CD4-positive, alpha-beta T cell treated with Interleukin-15 for 4 hours (primary cell): ENCODE measurements at regions not wholly inside any gene's neighbourhood (a gene's known extent, or its start where the extent isn't known, plus 50 kb on each side); places are given as distances from the start of the nearest gene placed in this dataset.
"Not testable (repeated sequence)": the region's sequence is repeated elsewhere in the genome, so short reads cannot be mapped to it uniquely, and the experiment has no call there.

Experiments
- DNase-seq: peaks from one replicate; pipeline ENCODE4 v3.0.0-alpha.2; 2020; ENCODE audit warnings: low spot score

- no peak for DNase-seq
Measured at GRCh38 chr2:139544186-139544851, 764.1 kb upstream of the NXPH2 start.

DNA sequence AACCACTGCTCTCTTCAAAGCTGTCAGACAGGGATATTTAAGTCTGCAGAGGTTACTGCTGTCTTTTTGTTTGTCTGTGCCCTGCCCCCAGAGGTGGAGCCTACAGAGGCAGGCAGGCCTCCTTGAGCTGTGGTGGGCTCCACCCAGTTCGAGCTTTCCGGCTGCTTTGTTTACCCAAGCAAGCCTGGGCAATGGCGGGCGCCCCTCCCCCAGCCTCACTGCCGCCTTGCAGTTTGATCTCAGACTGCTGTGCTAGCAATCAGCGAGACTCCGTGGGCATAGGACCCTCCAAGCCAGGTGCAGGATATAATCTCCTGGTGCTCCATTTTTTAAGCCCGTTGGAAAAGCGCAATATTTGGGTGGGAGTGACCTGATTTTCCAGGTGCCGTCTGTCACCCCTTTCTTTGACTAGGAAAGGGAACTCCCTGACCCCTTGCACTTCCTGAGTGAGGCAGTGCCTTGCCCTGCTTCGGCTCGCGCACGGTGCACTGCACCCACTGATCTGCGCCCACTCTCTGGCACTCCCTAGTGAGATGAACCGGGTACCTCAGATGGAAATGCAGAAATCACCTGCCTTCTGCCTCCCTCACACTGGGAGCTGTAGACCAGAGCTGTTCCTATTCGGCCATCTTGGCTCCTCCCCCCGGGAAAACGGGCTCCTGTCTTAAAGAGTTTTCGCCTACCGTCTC is 758.3 kb upstream of the NXPH2 start:
- DNase-seq: not testable (repeated sequence)

DNA sequence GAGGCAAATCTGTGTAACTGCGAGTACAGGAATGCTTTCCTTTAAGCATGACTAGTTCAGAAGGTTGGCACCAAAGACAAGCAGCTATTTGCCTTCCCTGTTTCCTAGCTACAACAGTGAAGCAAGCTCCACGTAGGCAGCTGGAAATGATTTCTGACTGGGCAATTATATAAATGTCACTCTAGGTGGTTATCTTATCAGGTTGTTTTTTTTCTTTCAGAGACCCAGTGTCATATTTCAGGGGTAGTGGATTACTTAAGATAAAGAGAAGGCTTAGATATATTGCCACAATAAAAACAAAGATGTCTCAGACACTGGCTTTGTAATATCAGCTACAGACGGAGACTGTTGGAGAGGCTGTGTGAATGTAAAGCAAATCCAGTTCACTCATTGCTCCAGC is 748.9 kb upstream of the NXPH2 start:
- no peak for DNase-seq

DNA sequence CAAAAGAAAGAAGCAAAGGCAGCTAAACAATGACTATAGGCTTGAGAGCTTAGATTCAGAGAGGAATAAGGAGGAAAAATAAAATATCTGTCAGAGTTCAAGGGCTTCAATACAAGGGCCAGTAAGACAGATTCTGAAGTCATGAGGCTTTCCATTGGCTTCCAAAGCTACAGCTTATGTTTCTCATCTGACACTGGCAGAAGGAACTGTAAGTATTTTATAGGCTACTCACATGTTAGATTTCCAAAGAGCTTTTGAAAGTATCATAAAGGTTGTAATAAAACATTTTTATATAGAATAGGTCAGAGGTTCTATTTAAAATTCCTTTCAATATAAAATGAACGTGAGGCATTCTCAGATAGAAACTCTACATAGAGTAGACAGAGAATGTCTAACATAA is 746.6 kb upstream of the NXPH2 start:
- DNase-seq: no peak

GRCh38 chr2:139518321-139518720 is 738.1 kb upstream of the NXPH2 start:
- no peak for DNase-seq

- DNase-seq: no peak
Measured at GRCh38 chr2:139514951-139515350, 734.8 kb upstream of the NXPH2 start.

- DNase-seq: no peak
Measured at GRCh38 chr2:139495851-139496250, 715.7 kb upstream of the NXPH2 start.

DNA sequence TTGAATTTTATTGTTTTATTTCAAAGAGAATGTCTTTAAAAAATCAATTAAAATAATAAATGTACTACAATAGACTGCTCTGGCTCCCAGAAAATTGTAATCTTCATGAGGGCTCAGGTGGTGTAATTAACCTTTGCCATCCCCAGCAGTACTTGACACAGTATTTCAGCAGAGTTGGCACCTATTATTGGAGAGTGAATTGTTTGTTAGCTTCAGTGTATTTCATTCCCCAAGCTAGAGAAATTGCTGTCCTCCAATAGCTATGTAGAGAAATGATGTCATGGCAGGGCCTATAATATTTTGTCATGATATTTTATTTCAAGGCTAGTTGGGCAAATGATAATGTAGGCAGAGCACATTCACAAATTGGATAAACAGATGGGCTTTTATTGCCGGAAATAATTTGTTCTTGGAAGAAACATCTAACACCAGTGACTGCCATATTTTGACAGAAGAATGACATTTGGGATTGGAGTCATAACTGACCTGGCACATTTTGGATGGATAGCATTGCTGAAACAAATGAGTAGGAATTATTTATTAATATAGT is 712.0 kb upstream of the NXPH2 start:
- DNase-seq: no peak

DNA sequence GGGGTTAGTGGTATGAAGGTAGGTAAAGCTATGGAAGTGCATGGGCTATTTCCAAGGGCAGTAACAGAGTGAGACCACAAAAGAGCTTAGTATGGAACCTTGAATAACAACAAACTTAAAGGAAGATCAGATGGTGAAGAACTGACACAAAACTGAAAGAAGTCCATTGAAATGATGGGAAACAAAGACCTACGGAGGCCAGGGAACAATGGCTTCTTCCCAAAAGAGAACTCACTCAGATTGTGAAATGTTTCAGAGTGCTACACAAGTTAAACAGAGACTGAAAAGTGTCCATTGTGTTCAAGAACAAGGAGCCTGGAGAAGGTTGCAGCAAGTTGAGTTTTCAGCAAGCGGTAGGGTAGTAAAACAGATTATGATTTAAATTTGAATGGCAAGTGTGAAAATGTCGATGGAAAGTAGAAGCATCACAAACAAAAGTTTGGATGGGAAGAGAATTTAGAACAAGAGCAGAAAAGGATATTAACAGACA is 700.0 kb upstream of the NXPH2 start:
- no peak for DNase-seq

DNA sequence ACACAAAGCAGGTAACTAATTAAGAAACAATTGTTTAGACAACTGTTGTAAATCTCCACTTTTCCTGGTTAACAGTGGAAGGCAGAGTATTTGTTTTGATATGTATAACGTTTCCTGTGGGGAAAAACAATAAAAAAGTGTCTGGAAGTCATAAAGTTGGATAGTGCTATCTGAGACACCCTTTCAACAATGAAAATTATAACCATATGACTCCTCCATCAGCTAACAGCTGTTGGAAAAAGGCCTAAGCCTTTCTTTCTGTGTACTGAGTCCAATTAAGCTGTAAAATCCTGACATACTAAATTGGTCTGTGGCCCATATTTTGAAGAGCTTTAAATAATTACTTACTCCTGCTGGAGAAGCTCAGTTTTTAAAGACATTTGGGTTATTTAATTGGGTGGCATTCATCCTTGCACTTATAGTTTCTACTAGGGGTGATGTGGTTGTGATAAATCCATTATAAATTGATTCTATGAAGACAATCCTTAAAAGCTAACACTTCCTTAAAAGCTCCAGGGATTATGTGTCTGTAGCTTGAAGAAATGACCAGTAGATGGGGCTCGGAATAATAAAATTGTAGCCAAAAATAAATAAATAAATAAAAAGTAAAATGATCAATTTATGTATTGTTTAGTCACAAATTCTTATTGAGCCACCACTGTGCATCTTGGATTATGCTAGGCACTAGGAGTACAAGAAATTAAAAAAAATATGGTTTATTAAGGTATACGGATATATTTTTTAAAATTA is 698.1 kb upstream of the NXPH2 start:
- no peak for DNase-seq

DNA sequence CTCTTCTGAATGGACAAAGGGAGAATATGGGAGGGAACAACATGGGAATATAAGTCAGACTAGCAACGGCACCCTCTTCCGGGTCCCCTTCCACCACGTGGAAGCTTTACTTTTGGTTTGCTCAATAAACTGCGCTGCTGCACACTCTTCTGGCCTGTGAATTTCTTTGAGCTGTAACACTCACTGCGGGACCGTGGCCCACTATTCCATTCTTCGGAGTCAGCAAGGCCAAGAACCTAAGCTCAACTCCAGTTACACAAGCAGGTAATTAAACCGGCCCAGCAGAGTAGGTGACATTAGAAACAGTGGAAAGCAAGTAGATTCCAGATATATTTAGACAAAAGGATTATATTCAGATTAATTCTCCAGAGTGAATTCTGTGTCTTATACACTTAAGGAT is 697.4 kb upstream of the NXPH2 start:
- DNase-seq: no peak

DNA sequence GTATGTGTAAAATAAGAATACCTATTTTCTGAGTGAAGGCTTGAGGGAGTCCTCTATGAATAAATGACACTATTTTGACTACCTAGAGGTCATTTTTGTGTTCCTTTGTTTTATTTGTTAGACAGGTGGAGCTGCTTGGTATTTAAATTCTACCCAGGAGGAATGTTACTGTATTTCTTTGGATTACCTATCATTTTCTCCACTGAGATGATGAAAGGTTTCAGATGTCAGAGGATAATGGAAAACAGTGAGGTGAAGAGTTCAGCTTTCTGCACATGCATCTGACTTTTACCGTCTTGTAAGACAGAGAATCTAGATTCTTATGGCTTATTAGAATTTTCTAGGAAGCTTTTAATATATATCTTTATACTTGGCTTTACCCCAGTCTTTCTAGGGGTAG is 689.8 kb upstream of the NXPH2 start:
- no peak for DNase-seq

DNA sequence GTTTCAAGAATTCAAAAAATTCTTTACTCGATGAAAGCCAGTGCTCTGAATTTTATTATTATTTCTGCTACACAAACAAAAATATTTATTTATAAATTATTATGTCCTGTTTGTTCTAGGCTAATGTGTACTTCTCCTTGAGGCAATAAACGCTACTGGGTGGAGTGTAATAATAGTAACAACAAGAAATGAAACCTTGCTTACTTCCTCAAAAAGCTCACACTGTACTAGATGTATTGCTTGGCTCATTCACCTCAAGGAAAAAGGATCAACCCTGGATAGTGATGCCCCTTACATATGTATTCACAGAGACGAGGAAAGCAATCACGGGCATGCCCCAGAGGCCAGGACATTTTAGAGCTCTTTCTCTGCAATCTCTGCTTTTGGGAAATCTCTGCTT is 685.6 kb upstream of the NXPH2 start:
- DNase-seq: no peak

DNA sequence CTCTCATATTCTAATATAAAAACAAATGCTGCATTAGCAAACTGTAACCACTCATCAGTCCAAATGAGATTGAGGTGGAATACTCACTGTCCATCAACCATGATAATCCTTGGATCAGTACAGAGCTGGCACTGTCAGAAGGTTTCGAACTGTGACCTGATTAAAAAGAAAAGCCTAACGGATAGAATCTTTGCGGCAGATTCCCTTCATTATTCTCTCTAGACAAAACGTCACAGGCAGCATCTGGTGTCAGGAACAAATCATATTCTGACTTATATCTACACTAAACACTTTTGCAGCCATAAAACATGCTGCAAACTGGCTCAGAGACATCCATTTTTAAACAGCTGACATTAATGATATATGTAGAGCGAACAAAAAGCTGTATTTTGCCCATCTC is 677.7 kb upstream of the NXPH2 start:
- no peak for DNase-seq

GRCh38 chr2:139454251-139454650 is 674.1 kb upstream of the NXPH2 start:
- no peak for DNase-seq

DNA sequence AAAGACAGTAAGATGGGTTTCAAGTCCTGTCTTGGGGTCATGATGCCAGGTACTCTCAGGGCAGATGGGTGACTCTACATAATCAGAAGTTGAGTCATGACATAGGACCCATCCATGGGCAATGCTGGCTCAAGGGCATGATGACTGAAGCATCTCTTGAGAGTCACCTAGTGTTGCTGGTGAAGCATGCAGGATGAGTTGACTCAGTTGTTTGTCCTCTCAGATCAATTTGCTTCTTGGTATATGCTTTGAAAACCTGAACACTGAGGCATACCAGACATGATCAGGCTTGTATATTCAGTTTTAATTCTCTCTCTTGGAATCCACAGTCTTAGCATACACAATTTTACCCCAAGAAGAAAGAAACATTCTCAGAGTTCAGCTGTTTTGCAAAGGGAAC is 658.9 kb upstream of the NXPH2 start:
- DNase-seq: no peak

GRCh38 chr2:139438478-139438877 is 658.3 kb upstream of the NXPH2 start:
- DNase-seq: no peak

- no peak for DNase-seq
Measured at GRCh38 chr2:139427164-139427563, 647.0 kb upstream of the NXPH2 start.

GRCh38 chr2:139424101-139424500 is 643.9 kb upstream of the NXPH2 start:
- no peak for DNase-seq

GRCh38 chr2:139411236-139411635 is 631.0 kb upstream of the NXPH2 start:
- DNase-seq: no peak

- DNase-seq: not testable (repeated sequence)
Measured at GRCh38 chr2:139410833-139411174, 630.6 kb upstream of the NXPH2 start.

GRCh38 chr2:139410147-139410832 is 630.1 kb upstream of the NXPH2 start:
- DNase-seq: not testable (repeated sequence)
